SK-N-MC (cell line): ENCODE measurements at regions not wholly inside any gene's neighbourhood (a gene's known extent, or its start where the extent isn't known, plus 50 kb on each side); places are given as distances from the start of the nearest gene placed in this dataset.
"Not testable (repeated sequence)": the region's sequence is repeated elsewhere in the genome, so short reads cannot be mapped to it uniquely, and the experiment has no call there.

Source experiments
- DNase-seq: peaks from one replicate; pipeline ENCODE4 v3.0.0-alpha.2; 2011; ENCODE audit warnings: low read depth, low spot score
- H3K27ac ChIP-seq: fragments of 200-600 bp; sonication (generic); 2 replicates; pipeline ENCODE4 v1.5.1; 2016; ENCODE audit warnings: mixed run types
- H3K36me3 ChIP-seq: fragments of 200-600 bp; sonication (generic); 2 replicates; pipeline ENCODE4 v1.6.1; 2017; ENCODE audit warnings: antibody characterized with exemption, low read length, mixed read lengths; ENCODE audit not compliant: insufficient read depth
- H3K4me3 ChIP-seq: fragments of 200-600 bp; sonication (generic); 2 replicates; pipeline ENCODE4 v1.5.1; 2016
- H3K9ac ChIP-seq: fragments of 200-600 bp; sonication (generic); 2 replicates; pipeline ENCODE4 v1.8.0; 2017; ENCODE audit warnings: mixed run types, mixed read lengths; ENCODE audit not compliant: insufficient read length
- H3K9me3 ChIP-seq: fragments of 200-600 bp; sonication (generic); 2 replicates; pipeline ENCODE4 v1.6.1; 2017; ENCODE audit warnings: low read depth, mild to moderate bottlenecking, antibody characterized with exemption, low read length, moderate library complexity, mixed read lengths
- EZH2 ChIP-seq: fragments of 200-600 bp; sonication (generic); IDR thresholded peaks from one replicate; pipeline ENCODE4 v1.6.1; 2017; ENCODE audit warnings: antibody characterized with exemption
- FOXP2 ChIP-seq: optimal IDR thresholded peaks from 2 replicates; pipeline ENCODE3; 2011; ENCODE audit warnings: mild to moderate bottlenecking, moderate library complexity; ENCODE audit not compliant: insufficient read depth; ENCODE audit errors: extremely low read length, control extremely low read depth
- POLR2AphosphoS5 ChIP-seq: IDR thresholded peaks from 2 replicates; pipeline ENCODE4 v1.6.1; 2012; ENCODE audit warnings: mild to moderate bottlenecking, low read depth, low read length, borderline replicate concordance

DNA sequence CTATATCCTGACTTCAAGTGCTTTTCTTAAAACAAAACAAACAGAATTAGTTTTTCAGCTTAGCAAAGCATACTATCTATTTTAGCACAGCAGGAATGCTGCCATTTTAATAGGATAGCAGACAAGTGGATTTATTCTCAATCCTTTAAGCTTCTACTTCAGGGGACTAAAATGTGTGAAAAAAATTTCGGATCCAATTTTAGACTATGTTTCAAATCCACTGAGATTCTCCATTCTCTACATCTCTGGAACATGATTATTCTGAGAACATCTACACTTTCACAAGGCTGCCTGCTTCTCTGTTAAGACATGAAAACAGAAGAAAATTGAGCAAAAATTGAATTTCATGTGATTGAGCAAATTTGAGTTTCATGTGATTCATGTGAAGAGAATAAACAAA is 1321.3 kb downstream of the HACE1 start:
- peak overlapping the region; percentile 8; the same call in 1 of the 2 replicates for H3K27ac ChIP-seq
- no peak for TF ChIP-seq FOXP2
- TF ChIP-seq EZH2 = no peak
- no peak for TF ChIP-seq POLR2AphosphoS5
- 0 out of 2 replicates have a peak overlapping the region, but pooled peaks have one; percentile 2 for H3K4me3 ChIP-seq
- H3K9me3 ChIP-seq = no peaks in the 10 kb centered on the region
- no peak overlapping the region for H3K9ac ChIP-seq
- DNase-seq = no peak
- H3K36me3 ChIP-seq = no peaks in the 10 kb centered on the region

- Histone ChIP-seq H3K27ac (no peak overlapping the region), H3K36me3 (no peaks in the 10 kb centered on the region), H3K4me3 (no peak overlapping the region), H3K9ac (no peak overlapping the region), H3K9me3 (no peaks in the 10 kb centered on the region)
- TF ChIP-seq POLR2AphosphoS5 = no peak
- no peak for TF ChIP-seq FOXP2
- TF ChIP-seq EZH2 = no peak
- DNase-seq = no peak
Observed at GRCh38 chr6:103534814-103535213, 1324.9 kb downstream of the HACE1 start.

- Histone ChIP-seq H3K36me3 (no peaks in the 10 kb centered on the region), H3K27ac (no peak overlapping the region), H3K9me3 (no peaks in the 10 kb centered on the region), H3K9ac (no peak overlapping the region), H3K4me3 (no peak overlapping the region)
- TF ChIP-seq POLR2AphosphoS5 (no peak), EZH2 (no peak), FOXP2 (no peak)
- no peak for DNase-seq
Observed at GRCh38 chr6:103534095-103534494, 1325.6 kb downstream of the HACE1 start.

GRCh38 chr6:103522045-103522444 is 1337.7 kb downstream of the HACE1 start:
- DNase-seq = no peak

DNA sequence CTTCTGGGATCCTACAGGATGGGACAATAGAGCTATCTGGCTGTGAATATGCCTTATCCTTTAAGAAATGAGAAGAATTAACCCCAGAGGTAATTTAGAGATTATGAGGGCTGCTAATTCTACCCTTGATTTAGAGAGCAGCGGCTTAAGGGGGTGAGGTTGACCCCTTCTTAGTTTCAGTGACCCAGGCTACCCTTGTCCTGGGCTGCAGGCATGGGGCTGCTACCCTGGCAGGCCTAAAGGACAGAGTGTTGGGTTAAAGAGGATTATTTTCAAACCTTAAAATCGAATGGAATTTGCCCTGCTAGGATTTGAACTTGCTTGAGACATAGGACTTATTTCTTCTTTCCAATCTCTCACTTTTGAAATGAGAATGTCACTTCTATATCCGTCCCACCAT is 1343.4 kb downstream of the HACE1 start:
- Histone ChIP-seq H3K27ac (no peak overlapping the region), H3K9me3 (no peaks in the 10 kb centered on the region), H3K4me3 (no peak overlapping the region), H3K9ac (no peak overlapping the region), H3K36me3 (no peaks in the 10 kb centered on the region)
- no peak for DNase-seq
- TF ChIP-seq FOXP2 = no peak
- no peak for TF ChIP-seq EZH2
- TF ChIP-seq POLR2AphosphoS5 = no peak

More at GRCh38 chr6:103522045-103522444, 1337.7 kb downstream of the HACE1 start:
- H3K9me3 ChIP-seq = no peaks in the 10 kb centered on the region
- H3K36me3 ChIP-seq = no peaks in the 10 kb centered on the region
- H3K9ac ChIP-seq = no peak overlapping the region
- no peak overlapping the region for H3K4me3 ChIP-seq
- no peak overlapping the region for H3K27ac ChIP-seq
- TF ChIP-seq EZH2 (no peak), FOXP2 (no peak), POLR2AphosphoS5 (no peak)

DNA sequence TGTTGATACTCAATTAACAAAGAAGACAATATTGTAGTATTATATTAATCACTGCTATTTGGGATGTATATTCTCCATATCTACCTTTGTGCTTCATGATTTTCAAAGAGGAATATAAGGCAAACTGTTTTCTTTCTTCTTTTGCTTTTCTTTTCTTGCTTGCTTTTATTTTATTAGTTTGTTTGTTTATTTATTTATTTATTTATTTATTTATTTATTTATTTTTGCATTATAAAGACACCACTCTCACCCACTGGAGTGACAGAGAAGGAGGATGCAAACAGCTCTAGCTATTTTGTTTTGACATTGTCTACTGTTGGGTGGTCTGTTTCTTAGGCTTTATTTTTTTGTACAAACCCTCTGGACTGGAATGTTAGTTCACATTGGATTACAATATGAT is 1352.7 kb downstream of the HACE1 start:
- no peak for DNase-seq
- Histone ChIP-seq H3K27ac (no peak overlapping the region), H3K9ac (no peak overlapping the region), H3K4me3 (no peak overlapping the region), H3K36me3 (no peaks in the 10 kb centered on the region), H3K9me3 (no peaks in the 10 kb centered on the region)
- TF ChIP-seq POLR2AphosphoS5 (no peak), EZH2 (no peak), FOXP2 (no peak)

DNA sequence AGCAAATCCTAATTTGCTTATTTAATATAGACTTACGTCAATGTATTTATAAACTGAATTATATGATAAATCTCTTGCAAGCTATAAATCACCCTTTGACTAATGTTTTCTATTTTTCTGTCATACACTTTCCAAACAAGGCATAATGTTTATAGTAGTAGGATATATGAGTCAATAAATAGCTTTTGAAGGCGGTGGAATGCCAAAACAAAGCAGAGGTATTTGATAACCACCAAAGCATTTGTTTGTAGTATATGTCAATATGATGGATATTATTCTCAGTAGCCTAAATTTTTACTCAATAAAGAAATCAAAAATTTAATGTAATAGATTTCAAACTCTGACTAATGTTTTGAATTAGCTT is 1354.6 kb downstream of the HACE1 start:
- TF ChIP-seq POLR2AphosphoS5 (no peak), EZH2 (no peak), FOXP2 (no peak)
- H3K4me3 ChIP-seq = no peak overlapping the region
- H3K9ac ChIP-seq = no peak overlapping the region
- H3K36me3 ChIP-seq = no peaks in the 10 kb centered on the region
- H3K27ac ChIP-seq = no peak overlapping the region
- no peak for DNase-seq
- H3K9me3 ChIP-seq = no peaks in the 10 kb centered on the region

- Histone ChIP-seq H3K9me3 (no peaks in the 10 kb centered on the region), H3K27ac (no peak overlapping the region), H3K4me3 (no peak overlapping the region), H3K36me3 (no peaks in the 10 kb centered on the region), H3K9ac (no peak overlapping the region)
- TF ChIP-seq EZH2 = no peak
- TF ChIP-seq FOXP2 = no peak
- TF ChIP-seq POLR2AphosphoS5 = no peak
- no peak for DNase-seq
Observed at GRCh38 chr6:103504501-103505154, 1355.1 kb downstream of the HACE1 start.

- not testable (repeated sequence) for DNase-seq, H3K9ac ChIP-seq, H3K36me3 ChIP-seq, H3K9me3 ChIP-seq, H3K4me3 ChIP-seq, H3K27ac ChIP-seq
Observed at GRCh38 chr6:103496588-103496987, 1363.1 kb downstream of the HACE1 start.
